OCI-LY7 (cell line): ENCODE measurements at regions not wholly inside any gene's neighbourhood (a gene's known extent, or its start where the extent isn't known, plus 50 kb on each side); places are given as distances from the start of the nearest gene placed in this dataset.

ENCODE experiments used
- BruUV-seq: library from RNA; stranded (reverse); fragments of 400-500 nt; replicated peaks from 2 replicates; lab custom pipeline; 2021; lab: Mats Ljungman, UMichigan
- CTCF ChIA-PET: fragments of 300-600 bp; sonication (Branson Sonifier 250); formaldehyde crosslinking; loops from one replicate; lab custom pipeline; 2022; ENCODE audit warnings: antibody characterized with exemption; ENCODE audit not compliant: unreplicated experiment; lab: Charles Lee
- POLR2A ChIA-PET: fragments of 300-600 bp; sonication (Branson Sonifier 250); formaldehyde crosslinking; loops from one replicate; lab custom pipeline; 2022; ENCODE audit warnings: antibody characterized with exemption; lab: Charles Lee
- DNase-seq: peaks from one replicate; pipeline ENCODE4 v3.0.0-alpha.2; 2015; ENCODE audit warnings: low spot score
- H2AFZ ChIP-seq: fragments of 200-600 bp; sonication (generic), shearing (Covaris generic); 2 replicates; pipeline ENCODE4 v1.6.1; 2014; ENCODE audit warnings: mild to moderate bottlenecking, antibody characterized with exemption, low read length, moderate library complexity
- H3K27ac ChIP-seq: fragments of 200-600 bp; sonication (generic); 2 replicates; pipeline ENCODE4 v1.5.1; 2014; ENCODE audit warnings: mixed run types, low read depth, mild to moderate bottlenecking, moderate library complexity, low read length, inconsistent platforms; ENCODE audit not compliant: poor library complexity, severe bottlenecking
- H3K36me3 ChIP-seq: fragments of 200-600 bp; sonication (generic); 2 replicates; pipeline ENCODE4 v1.6.1; 2014; ENCODE audit warnings: mild to moderate bottlenecking, antibody characterized with exemption, low read length, moderate library complexity, mixed read lengths; ENCODE audit not compliant: insufficient read depth
- H3K4me1 ChIP-seq: fragments of 200-600 bp; sonication (generic); 2 replicates; pipeline ENCODE4 v1.5.1; 2014; ENCODE audit warnings: mild to moderate bottlenecking, low read length; ENCODE audit not compliant: insufficient read depth, poor library complexity, severe bottlenecking
- H3K4me2 ChIP-seq: fragments of 200-600 bp; sonication (generic); 2 replicates; pipeline ENCODE4 v1.6.1; 2014; ENCODE audit warnings: mild to moderate bottlenecking, low read length
- H3K4me3 ChIP-seq: fragments of 200-600 bp; sonication (generic); 2 replicates; pipeline ENCODE4 v1.5.1; 2014; ENCODE audit warnings: mild to moderate bottlenecking, low read depth, low read length; ENCODE audit not compliant: poor library complexity, severe bottlenecking
- H3K79me2 ChIP-seq: fragments of 200-600 bp; sonication (generic); 2 replicates; pipeline ENCODE4 v1.6.1; 2016; ENCODE audit warnings: low read depth, mild to moderate bottlenecking, low read length, moderate library complexity, mixed read lengths; ENCODE audit not compliant: insufficient read depth
- H3K9me2 ChIP-seq: fragments of 200-600 bp; sonication (generic); 2 replicates; pipeline ENCODE4 v1.6.1; 2016; ENCODE audit warnings: mild to moderate bottlenecking, low read length, mixed read lengths; ENCODE audit not compliant: insufficient read depth
- H3K9me3 ChIP-seq: fragments of 200-600 bp; sonication (generic); 2 replicates; pipeline ENCODE4 v1.6.1; 2014; ENCODE audit warnings: mild to moderate bottlenecking, mixed run types, low read length, mixed read lengths
- H4K20me1 ChIP-seq: fragments of 200-600 bp; sonication (generic); 2 replicates; pipeline ENCODE4 v1.6.1; 2014; ENCODE audit warnings: mild to moderate bottlenecking, antibody characterized with exemption, low read length, moderate library complexity, mixed read lengths; ENCODE audit not compliant: insufficient read depth
- EZH2phosphoT487 ChIP-seq: fragments of 200-600 bp; sonication (generic); IDR thresholded peaks from 2 replicates; pipeline ENCODE4 v1.6.1; 2018; ENCODE audit warnings: low read depth, borderline replicate concordance, mild to moderate bottlenecking, mixed run types, antibody characterized with exemption, low read length, moderate library complexity, mixed read lengths
- intact Hi-C: fragments of 100-400 bp; cut with micrococcal nuclease; formaldehyde crosslinking; loops from one replicate; pipeline ENCODE4 v1.10.0; 2022; ENCODE audit not compliant: unreplicated experiment
- TF ChIP-seq, protein P1 (sequence below): fragments of 200-600 bp; sonication (generic); conservative IDR thresholded peaks from 2 replicates; pipeline ENCODE4 v1.5.1; 2014; ENCODE audit warnings: mild to moderate bottlenecking, antibody characterized with exemption, low read length, moderate library complexity, mixed read lengths

DNA sequence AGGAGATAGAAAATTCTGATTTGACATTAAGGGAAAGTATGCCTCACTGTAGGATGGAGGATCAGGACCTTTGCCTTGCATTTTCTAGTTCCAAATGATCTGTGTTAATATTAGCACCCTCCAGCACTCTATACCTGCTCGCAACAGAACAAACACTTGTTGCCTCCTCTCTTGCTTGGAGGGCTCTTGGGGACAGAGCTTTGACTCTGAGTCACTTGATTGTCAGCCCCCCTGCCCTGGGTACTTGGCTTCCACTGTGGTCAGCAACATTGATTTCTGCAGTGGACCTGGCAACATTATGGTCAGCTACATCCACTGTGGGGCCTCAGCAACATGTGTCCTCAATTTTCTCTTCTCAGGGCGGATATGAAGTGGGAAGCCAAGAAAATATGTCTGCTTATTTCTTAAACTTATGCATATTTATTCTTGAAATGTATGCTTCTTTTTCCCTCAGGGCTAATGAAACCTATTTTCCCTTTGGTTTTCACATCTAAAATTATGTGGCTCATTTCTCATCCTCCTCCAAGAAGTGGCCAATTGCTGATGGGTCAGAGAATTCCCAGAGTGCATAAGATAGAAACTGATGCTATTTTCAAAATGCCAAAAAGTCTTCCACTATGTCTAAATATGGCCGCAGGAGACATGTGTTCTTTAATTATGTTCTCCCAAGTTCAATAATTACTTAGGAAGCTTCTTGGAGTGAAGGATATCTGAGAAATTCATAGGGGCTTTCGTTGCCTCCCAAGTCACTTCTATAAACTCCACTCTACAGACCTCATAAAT, 94.6 kb upstream of the SMIM36 start:
- H3K4me3 ChIP-seq = no peak overlapping the region
- H3K79me2 ChIP-seq = no peaks in the 10 kb centered on the region
- H3K9me3 ChIP-seq = no peaks in the 10 kb centered on the region
- POLR2A ChIA-PET = interaction anchor here (1.2 kb wide), 1 partner anchor 76 kb away, joined by 3 read pairs; no protein-coding TSS in a partner anchor
- H3K9me2 ChIP-seq = no peaks in the 10 kb centered on the region
- no peak overlapping the region for H3K4me2 ChIP-seq
- H2AFZ ChIP-seq = no peak overlapping the region
- DNase-seq = no peak
- TF ChIP-seq EZH2phosphoT487 = no peak
- no peaks in the 10 kb centered on the region for H3K4me1 ChIP-seq
- H3K27ac ChIP-seq = no peak overlapping the region
- CTCF ChIA-PET = no interaction called here
- no peaks in the 10 kb centered on the region for H3K36me3 ChIP-seq
- intact Hi-C loops = no loop called here
- no peaks in the 10 kb centered on the region for H4K20me1 ChIP-seq
- BruUV-seq = no TSS peak

DNA sequence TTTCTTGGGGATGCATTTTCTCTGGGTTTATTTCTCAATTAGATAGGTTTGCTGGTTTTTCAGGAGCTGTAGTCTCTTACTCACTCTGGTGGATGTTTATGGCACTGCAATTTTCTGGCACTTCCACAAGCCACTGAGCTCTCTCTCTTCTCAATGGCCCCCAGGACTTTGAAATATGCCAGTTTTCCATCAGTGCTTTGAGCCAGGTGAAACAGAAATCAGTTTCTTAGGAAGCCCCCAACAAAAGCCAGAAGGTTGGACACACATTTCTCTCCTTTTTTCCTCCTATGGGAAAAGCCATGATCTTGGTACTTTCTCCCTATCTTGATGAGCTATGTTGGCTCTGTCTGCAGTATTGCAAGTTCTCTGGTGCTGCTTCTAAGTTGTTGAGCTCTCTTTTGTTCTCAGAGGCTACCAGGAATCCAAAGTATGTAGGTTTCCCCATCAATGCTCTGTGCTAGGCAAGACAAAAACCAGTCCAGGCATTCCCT, 90.7 kb upstream of the SMIM36 start:
- Histone ChIP-seq H3K9me2 (no peaks in the 10 kb centered on the region), H3K36me3 (no peaks in the 10 kb centered on the region), H3K27ac (no peak overlapping the region), H3K79me2 (no peaks in the 10 kb centered on the region), H3K4me3 (no peak overlapping the region), H3K9me3 (peaks cover 15% of the 10 kb centered on the region), H4K20me1 (no peaks in the 10 kb centered on the region), H2AFZ (no peak overlapping the region), H3K4me2 (no peak overlapping the region), H3K4me1 (no peaks in the 10 kb centered on the region)
- BruUV-seq = no TSS peak
- POLR2A ChIA-PET = interaction anchor here (0.6 to 0.7 kb wide), 2 partner anchors 66 to 176 kb away, joined by 3 to 5 read pairs; no protein-coding TSS in a partner anchor
- TF ChIP-seq EZH2phosphoT487 = no peak
- TF ChIP-seq, protein P1, sequence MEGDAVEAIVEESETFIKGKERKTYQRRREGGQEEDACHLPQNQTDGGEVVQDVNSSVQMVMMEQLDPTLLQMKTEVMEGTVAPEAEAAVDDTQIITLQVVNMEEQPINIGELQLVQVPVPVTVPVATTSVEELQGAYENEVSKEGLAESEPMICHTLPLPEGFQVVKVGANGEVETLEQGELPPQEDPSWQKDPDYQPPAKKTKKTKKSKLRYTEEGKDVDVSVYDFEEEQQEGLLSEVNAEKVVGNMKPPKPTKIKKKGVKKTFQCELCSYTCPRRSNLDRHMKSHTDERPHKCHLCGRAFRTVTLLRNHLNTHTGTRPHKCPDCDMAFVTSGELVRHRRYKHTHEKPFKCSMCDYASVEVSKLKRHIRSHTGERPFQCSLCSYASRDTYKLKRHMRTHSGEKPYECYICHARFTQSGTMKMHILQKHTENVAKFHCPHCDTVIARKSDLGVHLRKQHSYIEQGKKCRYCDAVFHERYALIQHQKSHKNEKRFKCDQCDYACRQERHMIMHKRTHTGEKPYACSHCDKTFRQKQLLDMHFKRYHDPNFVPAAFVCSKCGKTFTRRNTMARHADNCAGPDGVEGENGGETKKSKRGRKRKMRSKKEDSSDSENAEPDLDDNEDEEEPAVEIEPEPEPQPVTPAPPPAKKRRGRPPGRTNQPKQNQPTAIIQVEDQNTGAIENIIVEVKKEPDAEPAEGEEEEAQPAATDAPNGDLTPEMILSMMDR = peak; percentile 78
- CTCF ChIA-PET = interaction anchor here (0.8 kb wide), 1 partner anchor 33 kb away, joined by 3 read pairs; no protein-coding TSS in a partner anchor
- peak; percentile 26 for DNase-seq
- intact Hi-C loops = loop anchor here (2.0 kb wide), 1 partner anchor 75 kb away; no protein-coding TSS in a partner anchor

- Histone ChIP-seq H3K4me2 (no peak overlapping the region), H3K4me3 (no peak overlapping the region), H3K4me1 (no peaks in the 10 kb centered on the region), H3K9me3 (peaks cover 15% of the 10 kb centered on the region), H3K9me2 (no peaks in the 10 kb centered on the region), H3K79me2 (no peaks in the 10 kb centered on the region), H2AFZ (no peak overlapping the region), H3K27ac (no peak overlapping the region), H3K36me3 (no peaks in the 10 kb centered on the region), H4K20me1 (no peaks in the 10 kb centered on the region)
- intact Hi-C loops = no loop called here
- BruUV-seq = no TSS peak
- CTCF ChIA-PET = no interaction called here
- DNase-seq = no peak
- TF ChIP-seq, protein P1 = no peak
- no peak for TF ChIP-seq EZH2phosphoT487
- POLR2A ChIA-PET = no interaction called here
Measured at GRCh38 chr17:55598495-55598894, 87.2 kb upstream of the SMIM36 start.
